Stimulated activated CD4-positive, alpha-beta T cell treated with anti-CD3 and anti-CD28 coated beads, TNF-alpha, amount 100 ng/mL, for 1 hour (primary cell): ENCODE measurements at regions not wholly inside any gene's neighbourhood (a gene's known extent, or its start where the extent isn't known, plus 50 kb on each side); places are given as distances from the start of the nearest gene placed in this dataset.
"Not testable (repeated sequence)": the region's sequence is repeated elsewhere in the genome, so short reads cannot be mapped to it uniquely, and the experiment has no call there.

Experiments used
- DNase-seq, 3 donors: peaks; one replicate each; pipeline ENCODE4 v3.0.0-alpha.2; 2020; ENCODE audit warnings: low read depth in 3 of 3, low spot score in 1 of 3

DNA sequence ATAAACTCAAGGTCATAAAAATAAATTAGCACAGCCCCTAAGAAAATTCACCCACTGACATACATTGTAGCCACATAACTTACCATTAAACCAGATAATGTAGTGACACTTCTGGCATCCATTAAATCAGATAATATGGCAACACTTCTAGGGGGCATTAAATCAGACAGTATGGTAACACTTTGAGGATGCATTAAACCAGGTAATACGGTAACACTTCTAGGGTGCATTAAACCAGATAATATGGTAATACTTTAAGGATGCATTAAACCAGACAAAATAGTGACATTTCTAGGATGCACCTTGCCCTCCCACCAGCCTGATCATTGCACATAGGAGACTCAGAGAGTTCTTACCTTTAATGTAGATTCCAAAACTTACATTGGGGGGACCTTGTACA, 1220.5 kb upstream of the TMEM132C start:
- DNase-seq = no peak

GRCh38 chr12:127048057-127048456, 1218.9 kb upstream of the TMEM132C start:
- no peak for DNase-seq

GRCh38 chr12:127048525-127048924, 1218.4 kb upstream of the TMEM132C start:
- DNase-seq = not testable (repeated sequence)

- DNase-seq = no peak
Observed at GRCh38 chr12:127051139-127051538, 1215.8 kb upstream of the TMEM132C start.

DNA sequence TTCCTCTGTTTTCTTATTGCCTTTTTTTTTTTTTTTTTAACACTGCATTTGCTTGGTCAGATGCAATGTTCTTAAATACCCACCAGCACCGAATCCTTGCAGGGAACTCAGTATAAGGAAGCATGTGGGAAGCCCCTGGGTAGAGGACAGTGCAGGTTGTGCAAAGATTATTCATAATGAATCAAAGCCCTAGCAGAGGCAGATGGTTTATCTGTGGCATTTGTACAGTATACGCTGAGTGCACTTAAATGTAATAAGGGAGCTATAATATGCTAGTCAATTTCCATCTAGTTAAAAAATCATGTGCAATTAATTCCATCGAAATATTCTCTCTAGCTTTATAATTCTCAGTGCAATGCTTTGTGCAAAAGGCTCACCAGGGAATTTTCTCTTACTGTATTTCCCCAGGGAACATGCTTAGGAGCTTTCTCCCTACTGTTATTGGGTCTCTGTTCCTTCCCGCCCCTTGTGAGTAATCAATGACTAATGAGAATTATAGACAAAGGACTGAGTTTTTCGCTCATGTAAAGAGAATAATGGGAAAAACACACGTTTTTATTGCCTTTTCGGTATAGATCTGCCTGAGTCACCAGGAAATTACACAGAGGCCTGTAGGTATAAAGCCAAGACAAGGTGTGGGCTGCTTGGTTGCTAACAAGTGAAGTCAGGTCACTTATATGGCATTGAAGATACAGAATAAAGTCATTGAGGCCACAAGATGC, 1214.3 kb upstream of the TMEM132C start:
- DNase-seq = no peak

GRCh38 chr12:127054531-127054930, 1212.4 kb upstream of the TMEM132C start:
- no peak for DNase-seq

DNA sequence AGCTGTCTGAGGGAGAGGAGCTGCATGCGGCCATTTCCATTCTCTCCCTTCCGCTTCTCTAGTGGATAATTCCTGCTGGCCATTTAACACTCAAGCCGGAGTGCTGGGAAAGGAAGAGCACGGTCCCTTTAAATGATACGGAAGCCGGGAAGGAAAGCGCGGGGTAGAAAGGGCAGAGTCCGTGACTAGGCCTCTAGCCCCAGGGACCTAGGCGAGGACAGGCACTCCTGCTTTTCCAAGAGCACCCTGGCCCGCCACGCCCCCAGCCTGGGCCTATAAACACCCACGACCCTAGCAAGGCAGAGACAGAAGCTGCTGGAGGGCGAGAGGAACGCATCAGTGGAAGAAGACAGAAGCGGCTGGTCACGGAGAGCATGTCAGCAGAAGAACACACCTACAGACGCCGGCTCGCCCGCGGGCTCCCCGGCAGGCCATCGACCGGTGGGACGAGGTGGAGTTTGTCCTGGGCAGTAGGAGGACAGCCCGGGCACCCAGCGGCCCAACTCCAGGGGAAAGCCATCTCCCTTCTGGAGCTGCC, 1206.6 kb upstream of the TMEM132C start:
- no peak for DNase-seq

DNA sequence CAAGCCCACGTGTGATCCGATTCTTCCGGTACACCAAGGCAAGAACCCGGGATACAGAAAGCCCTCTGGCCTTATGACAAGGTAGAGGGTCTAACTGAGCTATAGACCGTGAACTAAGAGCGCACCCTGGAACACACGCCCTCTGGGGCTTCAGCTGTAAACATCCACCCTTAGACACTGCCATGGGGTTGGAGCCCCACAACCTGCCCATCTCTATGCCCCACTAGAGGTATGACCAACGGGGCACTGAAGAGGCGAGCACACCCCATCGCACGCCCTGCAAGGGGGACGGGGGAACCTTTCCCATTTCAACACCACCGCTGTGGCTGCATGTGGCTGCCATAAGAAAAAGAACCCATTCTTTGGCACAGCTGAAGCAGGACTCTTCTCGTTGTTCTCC, 1206.0 kb upstream of the TMEM132C start:
- no peak for DNase-seq

GRCh38 chr12:127063339-127064072, 1203.5 kb upstream of the TMEM132C start:
- DNase-seq = no peak

- no peak for DNase-seq
Observed at GRCh38 chr12:127064207-127064606, 1202.8 kb upstream of the TMEM132C start.

DNA sequence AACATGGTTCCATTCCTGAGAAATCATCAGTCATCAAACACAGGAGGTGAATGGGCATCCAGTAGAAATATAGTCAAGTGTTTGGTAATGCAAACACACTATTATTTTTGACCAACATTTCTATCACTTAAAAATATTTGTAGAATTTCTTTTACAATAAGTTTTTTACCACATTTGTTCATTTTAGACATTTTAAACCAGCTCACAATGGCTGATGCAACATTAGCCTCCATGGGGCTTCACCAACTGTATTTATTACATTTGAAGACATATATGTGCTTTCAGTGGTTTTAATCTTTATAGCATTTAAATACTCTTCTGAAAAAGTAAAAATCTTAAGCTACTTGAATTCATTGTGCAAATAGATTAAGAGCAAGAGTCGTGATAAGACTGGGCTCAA, 1201.4 kb upstream of the TMEM132C start:
- no peak for DNase-seq

GRCh38 chr12:127070515-127071157, 1196.3 kb upstream of the TMEM132C start:
- DNase-seq = no peak

DNA sequence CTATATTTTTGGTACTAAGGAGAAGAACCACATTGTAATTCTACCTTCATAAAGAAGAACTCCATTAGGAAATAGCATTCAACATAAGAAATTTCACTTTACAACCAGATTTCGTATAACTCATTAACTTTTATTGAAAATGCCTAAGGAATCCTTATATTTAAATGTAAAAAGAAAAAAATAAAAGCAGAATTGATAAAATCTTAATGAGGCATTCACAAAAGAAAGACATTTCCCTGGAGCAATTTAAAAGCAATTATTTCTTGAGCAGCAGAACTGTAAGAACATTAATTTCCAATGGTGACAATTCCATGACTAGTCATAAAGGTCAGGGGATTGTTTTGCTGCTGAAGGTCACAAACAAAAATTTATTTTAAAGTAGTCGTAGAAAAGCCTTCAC, 1192.8 kb upstream of the TMEM132C start:
- DNase-seq = no peak

DNA sequence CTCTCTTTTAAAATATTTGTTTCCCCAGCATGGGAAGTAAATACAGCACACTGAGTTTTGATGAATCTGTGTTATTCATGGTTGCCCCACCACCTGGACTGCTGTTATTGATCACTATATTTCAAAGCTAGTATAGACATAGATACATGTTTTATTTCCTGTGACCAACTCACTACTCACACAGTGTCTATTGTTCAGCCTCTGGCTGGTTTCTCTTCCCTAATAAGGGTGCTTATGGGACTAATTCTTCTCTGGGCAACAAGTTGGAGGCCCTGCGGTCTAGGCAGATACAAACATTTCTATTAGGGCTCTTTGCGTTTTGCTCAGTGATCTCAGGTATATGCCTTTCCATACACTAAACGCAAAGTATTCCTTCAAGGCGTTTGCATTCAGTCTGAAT, 1191.0 kb upstream of the TMEM132C start:
- no peak for DNase-seq

DNA sequence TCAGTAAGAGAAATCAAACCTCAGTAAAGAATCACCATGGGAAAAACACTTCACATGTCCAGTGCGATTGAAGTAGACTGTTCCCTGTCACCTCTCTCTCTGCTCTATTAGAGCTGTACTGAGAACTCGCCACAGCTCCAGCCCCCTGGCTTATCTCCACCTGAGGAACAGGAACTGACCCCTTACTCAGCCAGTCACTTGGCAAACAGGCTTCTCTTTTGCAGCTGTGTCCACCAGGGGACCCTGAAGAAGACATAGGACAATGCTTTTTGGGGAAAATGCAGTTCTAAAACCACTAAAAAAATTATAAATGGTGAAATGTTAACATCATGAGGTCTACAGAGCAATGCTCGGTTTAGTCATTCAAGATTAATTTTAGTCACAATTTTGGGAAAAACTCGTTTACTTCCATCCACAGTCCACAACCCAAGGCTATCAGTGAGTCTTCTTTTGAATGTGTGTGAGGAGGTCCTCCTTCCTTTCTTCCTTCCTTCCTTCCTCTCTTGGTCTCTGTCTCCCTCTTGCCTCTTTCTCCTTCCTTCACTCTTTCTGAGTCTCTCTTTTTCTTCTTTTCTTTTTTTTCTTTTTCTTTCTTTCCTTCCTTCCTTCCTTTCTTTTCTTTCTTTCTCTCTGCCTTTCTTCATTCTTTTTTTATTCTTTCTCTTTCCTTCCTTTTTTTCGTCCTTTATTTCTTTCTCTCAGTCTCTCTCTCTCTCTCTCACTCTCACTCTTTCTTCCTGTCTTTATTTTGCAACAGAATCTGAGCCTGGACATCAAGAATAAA, 1189.5 kb upstream of the TMEM132C start:
- no peak for DNase-seq

- no peak for DNase-seq
Observed at GRCh38 chr12:127078577-127079350, 1188.2 kb upstream of the TMEM132C start.

DNA sequence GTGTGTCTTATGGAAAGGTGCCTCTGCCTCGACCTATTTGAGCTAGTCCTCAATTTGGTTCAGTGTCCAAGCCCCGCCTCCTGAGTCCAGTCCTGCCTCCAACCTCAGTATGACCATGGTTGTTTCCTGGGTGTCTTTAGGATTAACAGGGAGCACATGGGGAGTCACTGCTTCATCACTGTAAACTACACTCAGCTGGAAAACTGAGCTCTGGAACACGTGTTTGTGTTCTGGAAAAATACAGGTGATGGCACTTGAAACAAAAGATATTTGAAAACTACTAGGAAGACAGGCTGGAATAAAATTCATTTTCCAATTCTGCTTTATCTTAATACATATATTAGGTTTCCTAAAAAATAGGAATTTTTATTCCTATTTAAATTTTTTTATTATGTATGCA, 1187.3 kb upstream of the TMEM132C start:
- DNase-seq = no peak

DNA sequence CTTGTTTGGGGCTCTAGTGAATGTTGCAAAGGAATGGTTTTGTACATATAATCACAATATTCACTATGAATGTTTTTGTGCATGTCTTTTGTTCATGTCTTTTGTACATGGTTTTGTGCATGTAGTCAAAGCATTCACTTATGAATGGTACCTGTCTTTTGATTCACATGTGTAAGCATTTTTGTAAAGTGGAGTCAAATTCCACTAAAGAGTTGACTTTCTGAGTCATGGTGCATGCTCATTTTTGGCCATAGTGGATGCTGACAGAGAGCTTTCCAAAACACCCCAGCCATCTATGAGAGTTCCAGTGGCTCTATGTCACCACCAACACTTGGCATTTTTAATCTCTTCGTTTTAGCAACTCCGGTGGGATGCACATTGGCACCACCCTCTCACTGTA, 1185.9 kb upstream of the TMEM132C start:
- no peak for DNase-seq

- DNase-seq = no peak
Observed at GRCh38 chr12:127083008-127083949, 1183.7 kb upstream of the TMEM132C start.
